ENCODE measurements at regions not wholly inside any gene's neighbourhood (a gene's known extent, or its start where the extent isn't known, plus 50 kb on each side); places are given as distances from the start of the nearest gene placed in this dataset.

DNA sequence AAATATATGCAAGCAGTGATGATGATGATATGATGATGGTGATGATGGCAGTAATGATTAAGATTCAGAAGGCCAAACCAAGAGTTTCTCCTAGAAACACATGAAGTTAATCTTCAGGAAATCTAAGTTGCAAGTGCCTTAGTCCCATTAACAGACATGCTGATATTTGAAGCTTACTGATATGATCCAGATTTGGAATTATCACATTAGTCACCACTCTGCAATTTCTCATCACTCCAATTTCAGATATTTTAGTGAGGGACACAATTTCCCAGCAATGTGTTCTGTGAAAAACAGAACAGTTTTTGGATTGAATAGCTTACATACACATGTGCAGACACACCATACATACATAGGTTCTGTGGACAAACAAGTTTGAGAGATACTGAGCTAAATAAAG lies 411.4 kb upstream of the FAT3 start:
- TF ChIP-seq CTCF (IDR thresholded peaks at IDR 0.05), result no peak
- TF ChIP-seq POLR2A (IDR thresholded peaks at IDR 0.05), result no peak
